Astrocyte of the cerebellum (primary cell): ENCODE measurements at regions not wholly inside any gene's neighbourhood (a gene's known extent, or its start where the extent isn't known, plus 50 kb on each side); places are given as distances from the start of the nearest gene placed in this dataset.

Source experiments
- DNase-seq: peaks from one replicate; pipeline ENCODE4 v3.0.0-alpha.2; 2011; ENCODE audit warnings: low read depth
- H3K4me3 ChIP-seq: 2 replicates; pipeline ENCODE4 v1.5.1; 2011; ENCODE audit warnings: mild to moderate bottlenecking, low read depth, low read length, moderate library complexity
- CTCF ChIP-seq: IDR thresholded peaks from 2 replicates; pipeline ENCODE4 v1.5.1; 2012; ENCODE audit warnings: low read length, low read depth, moderate library complexity, mild to moderate bottlenecking; ENCODE audit errors: missing control alignments
- in situ Hi-C: cut with HindIII; loops from 2 replicates; pipeline ENCODE4 v1.10.0; 2017; ENCODE audit warnings: low sequenced_read_pairs

GRCh38 chr3:145735631-145736030, 425.4 kb downstream of the PLOD2 start:
- in situ Hi-C loops, result no loop called here
- TF ChIP-seq CTCF, result no peak
- DNase-seq, result no peak
- H3K4me3 ChIP-seq, result no peak overlapping the region

- DNase-seq, result no peak
- H3K4me3 ChIP-seq, result no peak overlapping the region
- in situ Hi-C loops, result no loop called here
- no peak for TF ChIP-seq CTCF
Observed at GRCh38 chr3:145737952-145738351, 423.0 kb downstream of the PLOD2 start.

GRCh38 chr3:145739926-145740325, 421.1 kb downstream of the PLOD2 start:
- TF ChIP-seq CTCF, result no peak
- in situ Hi-C loops, result no loop called here
- H3K4me3 ChIP-seq, result no peak overlapping the region

GRCh38 chr3:145750657-145751056, 410.3 kb downstream of the PLOD2 start:
- no peak overlapping the region for H3K4me3 ChIP-seq
- in situ Hi-C loops, result no loop called here
- TF ChIP-seq CTCF, result no peak
- no peak for DNase-seq

More at GRCh38 chr3:145739926-145740325, 421.1 kb downstream of the PLOD2 start:
- DNase-seq, result peak; percentile 11

GRCh38 chr3:145752576-145752975, 408.4 kb downstream of the PLOD2 start:
- TF ChIP-seq CTCF, result no peak
- H3K4me3 ChIP-seq, result no peak overlapping the region
- DNase-seq, result no peak
- in situ Hi-C loops, result no loop called here

GRCh38 chr3:145754605-145755289, 406.2 kb downstream of the PLOD2 start:
- TF ChIP-seq CTCF, result no peak
- in situ Hi-C loops, result no loop called here
- H3K4me3 ChIP-seq, result no peak overlapping the region
- no peak for DNase-seq
